GM12878 (cell line): ENCODE measurements at regions not wholly inside any gene's neighbourhood (a gene's known extent, or its start where the extent isn't known, plus 50 kb on each side); places are given as distances from the start of the nearest gene placed in this dataset.
"Not testable (repeated sequence)": the region's sequence is repeated elsewhere in the genome, so short reads cannot be mapped to it uniquely, and the experiment has no call there.

ENCODE experiments used
- KLF5 ChIP-seq: fragments of 450-650 bp; IDR thresholded peaks from 2 replicates; pipeline ENCODE4 v1.6.1; 2014; ENCODE audit warnings: mild to moderate bottlenecking; ENCODE audit not compliant: partially characterized antibody
- NR2C2 ChIP-seq: IDR thresholded peaks from 2 replicates; pipeline ENCODE4 v1.6.1; 2011; ENCODE audit warnings: borderline replicate concordance, low read depth; ENCODE audit not compliant: control insufficient read depth, insufficient read length
- NRF1 ChIP-seq: conservative IDR thresholded peaks from 2 replicates; pipeline ENCODE4 v1.6.1; 2011; ENCODE audit warnings: mild to moderate bottlenecking, low read depth, low read length, improper control_type of control experiment
- POLR2A ChIP-seq: IDR thresholded peaks from 2 replicates; pipeline ENCODE4 v1.6.1; 2011; ENCODE audit warnings: low read depth, mild to moderate bottlenecking, low read length
- SPI1 ChIP-seq: IDR thresholded peaks from 2 replicates; pipeline ENCODE4 v1.6.1; 2011; ENCODE audit warnings: low read depth, mild to moderate bottlenecking, low read length, moderate library complexity, borderline replicate concordance; ENCODE audit not compliant: insufficient read depth
- TAF1 ChIP-seq: IDR thresholded peaks from 2 replicates; pipeline ENCODE4 v1.6.1; 2011; ENCODE audit warnings: mild to moderate bottlenecking, low read depth, low read length, borderline replicate concordance
- TF ChIP-seq, protein P1 (sequence below), 3 experiments: IDR thresholded peaks in 2 of 3; conservative IDR thresholded peaks in 1 of 3; 2 replicates each; pipeline ENCODE4 v1.5.1; 2011; ENCODE audit warnings: low read depth in 3 of 3, low read length in 3 of 3, mild to moderate bottlenecking in 3 of 3, control low read depth in 2 of 3, moderate library complexity in 2 of 3, inconsistent platforms in 1 of 3, mixed read lengths in 1 of 3; ENCODE audit not compliant: control insufficient read depth in 2 of 3, insufficient read depth in 1 of 3; ENCODE audit errors: extremely low read depth in 1 of 3
- TF ChIP-seq, protein P2 (sequence below): IDR thresholded peaks from 2 replicates; pipeline ENCODE4 v1.6.1; 2012; ENCODE audit warnings: low read depth, low read length, improper control_type of control experiment
- TF ChIP-seq, protein P3 (sequence below): IDR thresholded peaks from 2 replicates; pipeline ENCODE4 v1.6.1; 2012; ENCODE audit warnings: low read length, inconsistent platforms
- TF ChIP-seq, protein P4 (sequence below): IDR thresholded peaks from 2 replicates; pipeline ENCODE4 v1.6.1; 2011; ENCODE audit warnings: borderline replicate concordance, low read depth, mild to moderate bottlenecking, moderate library complexity, low read length; ENCODE audit not compliant: insufficient read depth, poor library complexity, severe bottlenecking

DNA sequence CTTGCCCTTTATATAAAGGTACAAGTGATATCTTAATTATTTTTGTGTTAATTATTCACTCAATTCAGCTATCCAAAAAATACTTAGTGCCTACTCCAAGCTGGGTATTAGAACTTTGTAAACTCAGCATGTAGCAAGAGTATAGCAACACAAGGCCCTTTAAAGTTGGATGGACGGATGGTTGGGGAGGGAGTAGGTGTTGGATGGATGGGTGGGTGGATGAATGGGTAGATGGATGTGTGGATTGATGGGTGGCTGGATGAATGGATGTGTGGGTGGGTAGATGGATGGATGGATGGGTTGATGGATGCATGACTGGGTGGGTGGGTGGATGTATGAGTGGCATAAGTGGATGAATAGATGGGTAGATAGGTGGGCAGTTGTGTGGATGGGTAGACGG is 211.5 kb downstream of the BANP start:
- not testable (repeated sequence) for TF ChIP-seq POLR2A, TAF1, NR2C2, SPI1, KLF5, NRF1
- TF ChIP-seq, protein P1, sequence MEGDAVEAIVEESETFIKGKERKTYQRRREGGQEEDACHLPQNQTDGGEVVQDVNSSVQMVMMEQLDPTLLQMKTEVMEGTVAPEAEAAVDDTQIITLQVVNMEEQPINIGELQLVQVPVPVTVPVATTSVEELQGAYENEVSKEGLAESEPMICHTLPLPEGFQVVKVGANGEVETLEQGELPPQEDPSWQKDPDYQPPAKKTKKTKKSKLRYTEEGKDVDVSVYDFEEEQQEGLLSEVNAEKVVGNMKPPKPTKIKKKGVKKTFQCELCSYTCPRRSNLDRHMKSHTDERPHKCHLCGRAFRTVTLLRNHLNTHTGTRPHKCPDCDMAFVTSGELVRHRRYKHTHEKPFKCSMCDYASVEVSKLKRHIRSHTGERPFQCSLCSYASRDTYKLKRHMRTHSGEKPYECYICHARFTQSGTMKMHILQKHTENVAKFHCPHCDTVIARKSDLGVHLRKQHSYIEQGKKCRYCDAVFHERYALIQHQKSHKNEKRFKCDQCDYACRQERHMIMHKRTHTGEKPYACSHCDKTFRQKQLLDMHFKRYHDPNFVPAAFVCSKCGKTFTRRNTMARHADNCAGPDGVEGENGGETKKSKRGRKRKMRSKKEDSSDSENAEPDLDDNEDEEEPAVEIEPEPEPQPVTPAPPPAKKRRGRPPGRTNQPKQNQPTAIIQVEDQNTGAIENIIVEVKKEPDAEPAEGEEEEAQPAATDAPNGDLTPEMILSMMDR (IDR thresholded peaks at IDR 0.05 in 2 of 3, conservative IDR thresholded peaks at IDR 0.05 in 1 of 3; ENCODE audit: control insufficient read depth in 2 of 3, extremely low read depth in 1 of 3, insufficient read depth in 1 of 3, low read depth in 3 of 3, low read length in 3 of 3) = not testable (repeated sequence)
- TF ChIP-seq, protein P2, sequence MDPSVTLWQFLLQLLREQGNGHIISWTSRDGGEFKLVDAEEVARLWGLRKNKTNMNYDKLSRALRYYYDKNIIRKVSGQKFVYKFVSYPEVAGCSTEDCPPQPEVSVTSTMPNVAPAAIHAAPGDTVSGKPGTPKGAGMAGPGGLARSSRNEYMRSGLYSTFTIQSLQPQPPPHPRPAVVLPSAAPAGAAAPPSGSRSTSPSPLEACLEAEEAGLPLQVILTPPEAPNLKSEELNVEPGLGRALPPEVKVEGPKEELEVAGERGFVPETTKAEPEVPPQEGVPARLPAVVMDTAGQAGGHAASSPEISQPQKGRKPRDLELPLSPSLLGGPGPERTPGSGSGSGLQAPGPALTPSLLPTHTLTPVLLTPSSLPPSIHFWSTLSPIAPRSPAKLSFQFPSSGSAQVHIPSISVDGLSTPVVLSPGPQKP = not testable (repeated sequence)
- TF ChIP-seq, protein P3, sequence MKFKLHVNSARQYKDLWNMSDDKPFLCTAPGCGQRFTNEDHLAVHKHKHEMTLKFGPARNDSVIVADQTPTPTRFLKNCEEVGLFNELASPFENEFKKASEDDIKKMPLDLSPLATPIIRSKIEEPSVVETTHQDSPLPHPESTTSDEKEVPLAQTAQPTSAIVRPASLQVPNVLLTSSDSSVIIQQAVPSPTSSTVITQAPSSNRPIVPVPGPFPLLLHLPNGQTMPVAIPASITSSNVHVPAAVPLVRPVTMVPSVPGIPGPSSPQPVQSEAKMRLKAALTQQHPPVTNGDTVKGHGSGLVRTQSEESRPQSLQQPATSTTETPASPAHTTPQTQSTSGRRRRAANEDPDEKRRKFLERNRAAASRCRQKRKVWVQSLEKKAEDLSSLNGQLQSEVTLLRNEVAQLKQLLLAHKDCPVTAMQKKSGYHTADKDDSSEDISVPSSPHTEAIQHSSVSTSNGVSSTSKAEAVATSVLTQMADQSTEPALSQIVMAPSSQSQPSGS = not testable (repeated sequence)
- TF ChIP-seq, protein P4, sequence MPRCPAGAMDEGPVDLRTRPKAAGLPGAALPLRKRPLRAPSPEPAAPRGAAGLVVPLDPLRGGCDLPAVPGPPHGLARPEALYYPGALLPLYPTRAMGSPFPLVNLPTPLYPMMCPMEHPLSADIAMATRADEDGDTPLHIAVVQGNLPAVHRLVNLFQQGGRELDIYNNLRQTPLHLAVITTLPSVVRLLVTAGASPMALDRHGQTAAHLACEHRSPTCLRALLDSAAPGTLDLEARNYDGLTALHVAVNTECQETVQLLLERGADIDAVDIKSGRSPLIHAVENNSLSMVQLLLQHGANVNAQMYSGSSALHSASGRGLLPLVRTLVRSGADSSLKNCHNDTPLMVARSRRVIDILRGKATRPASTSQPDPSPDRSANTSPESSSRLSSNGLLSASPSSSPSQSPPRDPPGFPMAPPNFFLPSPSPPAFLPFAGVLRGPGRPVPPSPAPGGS = not testable (repeated sequence)
